ENCODE measurements at regions not wholly inside any gene's neighbourhood (a gene's known extent, or its start where the extent isn't known, plus 50 kb on each side); places are given as distances from the start of the nearest gene placed in this dataset.

GRCh38 chr13:50453188-50453587 lies 390.3 kb downstream of the DLEU7 start:
- DNase-seq (ENCODE audit: low read depth): no peak
- H3K36me3 ChIP-seq (ENCODE audit: control insufficient read depth, insufficient read depth, low read length): no peaks in the 10 kb centered on the region
- no peak overlapping the region for H3K4me3 ChIP-seq (ENCODE audit: low read depth, low read length)
- ChIA-PET POLR2A (no interaction called here), CTCF (no interaction called here)
- no peak for TF ChIP-seq CTCF (IDR thresholded peaks at IDR 0.05; ENCODE audit: insufficient read depth, low read depth, low read length)
- no peaks in the 10 kb centered on the region for H3K27me3 ChIP-seq (ENCODE audit: control insufficient read depth, insufficient read depth, low read length)

- ChIA-PET CTCF (no interaction called here), POLR2A (no interaction called here)
- Histone ChIP-seq H3K4me3 (ENCODE audit: low read depth, low read length) (no peak overlapping the region), H3K36me3 (ENCODE audit: control insufficient read depth, insufficient read depth, low read length) (no peaks in the 10 kb centered on the region), H3K27me3 (ENCODE audit: control insufficient read depth, insufficient read depth, low read length) (no peaks in the 10 kb centered on the region)
- TF ChIP-seq CTCF (IDR thresholded peaks at IDR 0.05; ENCODE audit: insufficient read depth, low read depth, low read length): no peak
- no peak for DNase-seq (ENCODE audit: low read depth)
Measured at GRCh38 chr13:50456111-50456510, 387.4 kb downstream of the DLEU7 start.

GRCh38 chr13:50457415-50458393 lies 385.8 kb downstream of the DLEU7 start:
- Histone ChIP-seq H3K4me3 (ENCODE audit: low read depth, low read length) (no peak overlapping the region), H3K27me3 (ENCODE audit: control insufficient read depth, insufficient read depth, low read length) (no peaks in the 10 kb centered on the region), H3K36me3 (ENCODE audit: control insufficient read depth, insufficient read depth, low read length) (no peaks in the 10 kb centered on the region)
- DNase-seq (ENCODE audit: low read depth): no peak
- TF ChIP-seq CTCF (IDR thresholded peaks at IDR 0.05; ENCODE audit: insufficient read depth, low read depth, low read length): no peak
- ChIA-PET POLR2A (no interaction called here), CTCF (no interaction called here)

DNA sequence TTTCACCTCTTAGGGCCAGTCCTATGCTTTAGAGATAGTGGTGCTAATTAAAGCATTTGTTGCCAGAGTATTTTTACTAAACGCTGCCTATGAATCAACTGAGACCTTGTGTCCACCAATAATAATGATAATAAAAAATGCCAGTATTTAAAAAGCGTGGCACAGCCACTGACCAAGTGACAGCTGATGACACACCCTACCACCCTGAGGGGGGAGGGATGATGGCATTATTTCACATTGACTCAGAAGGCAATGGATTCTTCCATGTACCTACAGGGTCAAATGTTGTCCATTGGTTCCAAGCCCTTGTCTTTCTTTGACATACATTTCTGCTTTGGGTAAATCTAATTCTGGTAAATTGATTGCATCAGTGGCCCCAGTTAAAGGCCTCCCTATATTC lies 384.4 kb downstream of the DLEU7 start:
- H3K4me3 ChIP-seq (ENCODE audit: low read depth, low read length): no peak overlapping the region
- DNase-seq (ENCODE audit: low read depth): no peak
- H3K36me3 ChIP-seq (ENCODE audit: control insufficient read depth, insufficient read depth, low read length): no peaks in the 10 kb centered on the region
- POLR2A ChIA-PET: no interaction called here
- no peak for TF ChIP-seq CTCF (IDR thresholded peaks at IDR 0.05; ENCODE audit: insufficient read depth, low read depth, low read length)
- no peaks in the 10 kb centered on the region for H3K27me3 ChIP-seq (ENCODE audit: control insufficient read depth, insufficient read depth, low read length)
- CTCF ChIA-PET: no interaction called here

DNA sequence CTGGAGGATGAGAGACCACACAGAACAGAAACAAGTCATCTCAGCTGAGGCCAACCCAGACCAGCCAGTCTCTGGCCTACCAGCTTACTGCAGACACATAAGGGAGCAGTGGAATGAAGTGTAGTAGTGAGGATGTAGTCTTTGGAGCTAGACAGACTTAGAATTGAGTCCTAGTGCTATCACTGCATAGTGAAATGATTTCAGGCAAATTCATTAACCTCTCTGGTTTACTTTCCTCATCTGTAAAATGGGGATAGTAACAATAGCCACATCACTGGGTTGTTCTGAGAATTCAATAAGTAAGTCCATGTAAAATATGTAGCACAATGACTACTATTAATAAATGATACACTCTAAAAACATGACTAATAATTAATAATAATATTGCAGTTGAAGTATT lies 383.8 kb downstream of the DLEU7 start:
- no peak for DNase-seq (ENCODE audit: low read depth)
- Histone ChIP-seq H3K36me3 (ENCODE audit: control insufficient read depth, insufficient read depth, low read length) (no peaks in the 10 kb centered on the region), H3K27me3 (ENCODE audit: control insufficient read depth, insufficient read depth, low read length) (no peaks in the 10 kb centered on the region), H3K4me3 (ENCODE audit: low read depth, low read length) (no peak overlapping the region)
- no peak for TF ChIP-seq CTCF (IDR thresholded peaks at IDR 0.05; ENCODE audit: insufficient read depth, low read depth, low read length)
- CTCF ChIA-PET: interaction anchor here (1.1 kb wide), 1 partner anchor 11 kb away, joined by 5 read pairs; no protein-coding TSS in a partner anchor
- POLR2A ChIA-PET: no interaction called here

Data from BJ (cell line).